Activated naive CD4-positive, alpha-beta T cell treated with anti-CD3 and anti-CD28 coated beads for 36 hours (primary cell): ENCODE measurements at regions not wholly inside any gene's neighbourhood (a gene's known extent, or its start where the extent isn't known, plus 50 kb on each side); places are given as distances from the start of the nearest gene placed in this dataset.

ENCODE experiments used
- CTCF ChIA-PET: fragments of 350-600 bp; sonication (Branson Sonifier 250); formaldehyde crosslinking; loops from one replicate; lab custom pipeline; 2021; ENCODE audit warnings: antibody characterized with exemption; lab: Charles Lee
- DNase-seq: peaks from one replicate; pipeline ENCODE4 v3.0.0-alpha.2; 2020
- H3K27ac Mint-ChIP-seq: one replicate; pipeline ENCODE4 v1.8.0; 2021; ENCODE audit warnings: mild to moderate bottlenecking, mixed read lengths
- H3K27me3 Mint-ChIP-seq: one replicate; pipeline ENCODE4 v1.8.0; 2021; ENCODE audit warnings: low read depth, mixed read lengths
- H3K36me3 Mint-ChIP-seq: one replicate; pipeline ENCODE4 v1.8.0; 2021; ENCODE audit warnings: low read depth, mixed read lengths
- H3K4me1 Mint-ChIP-seq: one replicate; pipeline ENCODE4 v1.8.0; 2021; ENCODE audit warnings: low read depth, mixed read lengths
- H3K4me3 Mint-ChIP-seq: one replicate; pipeline ENCODE4 v1.8.0; 2021; ENCODE audit warnings: mild to moderate bottlenecking, moderate library complexity, mixed read lengths
- H3K9me3 Mint-ChIP-seq: one replicate; pipeline ENCODE4 v1.8.0; 2021; ENCODE audit warnings: mixed read lengths
- intact Hi-C: fragments of 100-400 bp; cut with micrococcal nuclease; formaldehyde crosslinking; loops from one replicate; pipeline ENCODE4 v1.15.1; 2023

GRCh38 chr5:73370640-73371583 is 77.7 kb downstream of the FOXD1 start:
- H3K4me1 Mint-ChIP-seq = no peaks in the 10 kb centered on the region
- H3K27me3 Mint-ChIP-seq = peaks cover 51% of the 10 kb centered on the region
- CTCF ChIA-PET = no interaction called here
- H3K36me3 Mint-ChIP-seq = no peaks in the 10 kb centered on the region
- no peak overlapping the region for H3K4me3 Mint-ChIP-seq
- no peak for DNase-seq
- intact Hi-C loops = no loop called here
- H3K9me3 Mint-ChIP-seq = no peaks in the 10 kb centered on the region
- no peak overlapping the region for H3K27ac Mint-ChIP-seq

GRCh38 chr5:73370095-73370494 is 78.5 kb downstream of the FOXD1 start:
- no peak overlapping the region for H3K27ac Mint-ChIP-seq
- CTCF ChIA-PET = interaction anchor here (0.7 kb wide), 1 partner anchor 217 kb away, joined by 3 read pairs; no protein-coding TSS in a partner anchor
- no peaks in the 10 kb centered on the region for H3K4me1 Mint-ChIP-seq
- no peaks in the 10 kb centered on the region for H3K9me3 Mint-ChIP-seq
- H3K36me3 Mint-ChIP-seq = no peaks in the 10 kb centered on the region
- H3K4me3 Mint-ChIP-seq = no peak overlapping the region
- peaks cover 45% of the 10 kb centered on the region for H3K27me3 Mint-ChIP-seq
- no peak for DNase-seq
- intact Hi-C loops = no loop called here

- Mint-ChIP-seq H3K4me3 (no peak overlapping the region), H3K36me3 (no peaks in the 10 kb centered on the region), H3K27me3 (peaks cover 42% of the 10 kb centered on the region), H3K27ac (no peak overlapping the region), H3K4me1 (no peaks in the 10 kb centered on the region), H3K9me3 (no peaks in the 10 kb centered on the region)
- no peak for DNase-seq
- CTCF ChIA-PET = interaction anchor here (0.7 kb wide), 1 partner anchor 216 kb away, joined by 3 read pairs; no protein-coding TSS in a partner anchor
- intact Hi-C loops = no loop called here
Observed at GRCh38 chr5:73369278-73369677, 79.3 kb downstream of the FOXD1 start.

- peaks cover 36% of the 10 kb centered on the region for H3K27me3 Mint-ChIP-seq
- H3K4me3 Mint-ChIP-seq = no peak overlapping the region
- DNase-seq = no peak
- no peaks in the 10 kb centered on the region for H3K9me3 Mint-ChIP-seq
- no peaks in the 10 kb centered on the region for H3K4me1 Mint-ChIP-seq
- no peak overlapping the region for H3K27ac Mint-ChIP-seq
- intact Hi-C loops = no loop called here
- H3K36me3 Mint-ChIP-seq = no peaks in the 10 kb centered on the region
- CTCF ChIA-PET = no interaction called here
Observed at GRCh38 chr5:73367650-73368049, 80.9 kb downstream of the FOXD1 start.

GRCh38 chr5:73365990-73366667 is 82.4 kb downstream of the FOXD1 start:
- no peaks in the 10 kb centered on the region for H3K4me1 Mint-ChIP-seq
- intact Hi-C loops = no loop called here
- H3K9me3 Mint-ChIP-seq = no peaks in the 10 kb centered on the region
- CTCF ChIA-PET = no interaction called here
- H3K27me3 Mint-ChIP-seq = peaks cover 35% of the 10 kb centered on the region
- no peaks in the 10 kb centered on the region for H3K36me3 Mint-ChIP-seq
- H3K4me3 Mint-ChIP-seq = no peak overlapping the region
- DNase-seq = no peak
- H3K27ac Mint-ChIP-seq = no peak overlapping the region

GRCh38 chr5:73365301-73365853 is 83.2 kb downstream of the FOXD1 start:
- intact Hi-C loops = no loop called here
- CTCF ChIA-PET = interaction anchor here (0.7 kb wide), 1 partner anchor 93 kb away, joined by 3 read pairs; no protein-coding TSS in a partner anchor
- Mint-ChIP-seq H3K4me1 (no peaks in the 10 kb centered on the region), H3K36me3 (no peaks in the 10 kb centered on the region), H3K4me3 (no peak overlapping the region), H3K9me3 (no peaks in the 10 kb centered on the region), H3K27me3 (peaks cover 37% of the 10 kb centered on the region), H3K27ac (no peak overlapping the region)
- DNase-seq = no peak

GRCh38 chr5:73363911-73364730 is 84.5 kb downstream of the FOXD1 start:
- Mint-ChIP-seq H3K27ac (no peak overlapping the region), H3K4me1 (no peaks in the 10 kb centered on the region), H3K27me3 (peaks cover 30% of the 10 kb centered on the region), H3K36me3 (no peaks in the 10 kb centered on the region), H3K4me3 (no peak overlapping the region), H3K9me3 (no peaks in the 10 kb centered on the region)
- intact Hi-C loops = no loop called here
- no peak for DNase-seq
- CTCF ChIA-PET = no interaction called here

- no peak for DNase-seq
- no peak overlapping the region for H3K27ac Mint-ChIP-seq
- H3K36me3 Mint-ChIP-seq = no peaks in the 10 kb centered on the region
- H3K4me1 Mint-ChIP-seq = no peaks in the 10 kb centered on the region
- CTCF ChIA-PET = no interaction called here
- H3K9me3 Mint-ChIP-seq = no peaks in the 10 kb centered on the region
- intact Hi-C loops = no loop called here
- no peak overlapping the region for H3K4me3 Mint-ChIP-seq
- peaks cover 32% of the 10 kb centered on the region for H3K27me3 Mint-ChIP-seq
Observed at GRCh38 chr5:73359395-73359794, 89.2 kb downstream of the FOXD1 start.

- CTCF ChIA-PET = no interaction called here
- intact Hi-C loops = no loop called here
- no peak overlapping the region for H3K27ac Mint-ChIP-seq
- H3K9me3 Mint-ChIP-seq = no peaks in the 10 kb centered on the region
- H3K4me1 Mint-ChIP-seq = no peaks in the 10 kb centered on the region
- no peak overlapping the region for H3K4me3 Mint-ChIP-seq
- peaks cover 35% of the 10 kb centered on the region for H3K27me3 Mint-ChIP-seq
- no peak for DNase-seq
- H3K36me3 Mint-ChIP-seq = no peaks in the 10 kb centered on the region
Observed at GRCh38 chr5:73358366-73358765, 90.2 kb downstream of the FOXD1 start.

GRCh38 chr5:73357576-73357975 is 91.0 kb downstream of the FOXD1 start:
- Mint-ChIP-seq H3K4me1 (no peaks in the 10 kb centered on the region), H3K27me3 (peaks cover 36% of the 10 kb centered on the region), H3K9me3 (no peaks in the 10 kb centered on the region), H3K36me3 (no peaks in the 10 kb centered on the region), H3K27ac (no peak overlapping the region), H3K4me3 (no peak overlapping the region)
- CTCF ChIA-PET = no interaction called here
- no peak for DNase-seq
- intact Hi-C loops = no loop called here

- Mint-ChIP-seq H3K4me3 (no peak overlapping the region), H3K36me3 (no peaks in the 10 kb centered on the region), H3K27me3 (peaks cover 38% of the 10 kb centered on the region), H3K4me1 (no peaks in the 10 kb centered on the region), H3K27ac (no peak overlapping the region), H3K9me3 (peaks cover 2% of the 10 kb centered on the region)
- CTCF ChIA-PET = no interaction called here
- intact Hi-C loops = no loop called here
- no peak for DNase-seq
Observed at GRCh38 chr5:73355108-73355507, 93.5 kb downstream of the FOXD1 start.

- no peaks in the 10 kb centered on the region for H3K4me1 Mint-ChIP-seq
- H3K4me3 Mint-ChIP-seq = no peak overlapping the region
- H3K36me3 Mint-ChIP-seq = no peaks in the 10 kb centered on the region
- CTCF ChIA-PET = no interaction called here
- H3K9me3 Mint-ChIP-seq = peaks cover 8% of the 10 kb centered on the region
- intact Hi-C loops = no loop called here
- no peak overlapping the region for H3K27ac Mint-ChIP-seq
- no peak for DNase-seq
- peaks cover 43% of the 10 kb centered on the region for H3K27me3 Mint-ChIP-seq
Observed at GRCh38 chr5:73354406-73354805, 94.2 kb downstream of the FOXD1 start.
